ENCODE measurements at regions not wholly inside any gene's neighbourhood (a gene's known extent, or its start where the extent isn't known, plus 50 kb on each side); places are given as distances from the start of the nearest gene placed in this dataset.

DNA sequence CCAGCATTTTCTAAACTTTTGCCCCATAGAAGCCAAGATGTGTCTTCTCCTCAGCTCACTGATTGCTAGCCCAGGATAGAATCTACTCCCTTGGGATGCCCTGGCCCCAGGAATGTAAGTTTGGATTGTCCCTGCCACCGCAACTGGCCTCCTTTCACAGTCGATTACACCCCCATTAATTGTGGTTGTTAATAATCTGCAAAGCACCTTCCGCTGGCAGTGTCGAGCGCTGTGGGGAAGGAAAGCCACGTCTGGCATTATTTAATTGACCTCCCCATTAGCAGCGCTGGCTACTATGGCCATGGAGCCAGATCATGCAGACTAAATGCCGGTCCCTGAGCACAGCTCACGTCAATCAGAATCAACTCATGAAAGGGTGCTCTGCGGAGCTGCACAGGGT is 597.3 kb upstream of the PLXNA2 start:
- no peak for DNase-seq (ENCODE audit: low read depth)

DNA sequence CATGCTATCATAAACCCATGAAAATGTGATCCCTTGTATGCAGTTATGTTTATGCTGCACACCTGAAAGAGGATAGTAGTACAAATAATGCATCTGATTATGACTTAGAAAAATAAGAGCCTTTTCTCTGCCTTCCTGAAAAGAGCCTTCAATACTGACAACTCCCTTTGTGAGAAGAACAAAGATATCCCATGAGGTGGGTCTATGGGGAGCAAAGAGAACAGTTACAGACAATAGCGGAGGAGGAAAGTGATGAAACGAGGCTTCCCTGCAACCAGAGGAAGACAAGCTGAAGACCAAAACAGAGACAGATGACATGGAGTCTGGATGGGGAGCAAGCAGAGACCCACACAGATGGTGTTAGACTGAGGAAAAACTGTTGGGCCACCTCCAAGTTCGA is 598.3 kb upstream of the PLXNA2 start:
- DNase-seq (ENCODE audit: low read depth): no peak

GRCh38 chr1:208844158-208844557 is 600.0 kb upstream of the PLXNA2 start:
- no peak for DNase-seq (ENCODE audit: low read depth)

GRCh38 chr1:208848854-208849253 is 604.7 kb upstream of the PLXNA2 start:
- no peak for DNase-seq (ENCODE audit: low read depth)

DNA sequence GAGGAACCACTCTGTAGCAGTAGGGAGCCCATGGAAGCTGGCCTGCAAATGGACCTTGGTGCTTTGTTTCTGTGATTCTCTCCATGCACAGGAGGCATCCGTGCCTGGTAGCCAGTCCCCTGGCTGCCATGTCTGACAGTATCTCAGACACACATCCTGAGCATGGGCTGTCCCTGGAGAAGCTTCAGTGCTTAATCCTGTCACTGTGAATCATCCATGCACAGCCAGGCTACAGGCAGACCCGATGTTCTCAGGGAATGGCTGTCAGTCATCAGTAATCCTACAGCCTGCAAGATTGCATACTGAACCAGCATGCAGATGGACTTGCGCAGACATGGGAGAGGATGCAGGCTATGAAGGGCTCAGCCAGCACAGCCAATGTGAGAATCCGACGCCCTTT is 606.3 kb upstream of the PLXNA2 start:
- no peak for DNase-seq (ENCODE audit: low read depth)

- no peak for DNase-seq (ENCODE audit: low read depth)
Observed at GRCh38 chr1:208851366-208851765, 607.2 kb upstream of the PLXNA2 start.

DNA sequence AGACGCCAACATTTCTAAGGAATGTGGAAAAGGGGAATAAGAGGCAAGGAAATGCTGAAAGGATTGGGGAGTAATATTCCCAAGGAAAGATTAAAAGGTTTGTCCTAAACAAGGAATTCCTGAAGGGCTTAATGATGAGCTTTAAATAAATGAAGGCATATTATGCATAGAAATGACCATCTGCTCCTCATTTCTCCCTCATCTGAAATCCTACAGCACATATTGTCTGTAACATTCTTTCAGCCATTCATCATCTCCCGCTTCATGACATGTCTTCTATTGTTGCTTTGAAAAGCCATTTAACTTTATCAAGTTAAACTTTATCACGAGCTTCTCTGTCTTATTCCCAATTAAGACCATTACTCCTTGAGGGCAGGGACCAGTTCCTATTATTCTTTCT is 608.7 kb upstream of the PLXNA2 start:
- DNase-seq (ENCODE audit: low read depth): no peak

DNA sequence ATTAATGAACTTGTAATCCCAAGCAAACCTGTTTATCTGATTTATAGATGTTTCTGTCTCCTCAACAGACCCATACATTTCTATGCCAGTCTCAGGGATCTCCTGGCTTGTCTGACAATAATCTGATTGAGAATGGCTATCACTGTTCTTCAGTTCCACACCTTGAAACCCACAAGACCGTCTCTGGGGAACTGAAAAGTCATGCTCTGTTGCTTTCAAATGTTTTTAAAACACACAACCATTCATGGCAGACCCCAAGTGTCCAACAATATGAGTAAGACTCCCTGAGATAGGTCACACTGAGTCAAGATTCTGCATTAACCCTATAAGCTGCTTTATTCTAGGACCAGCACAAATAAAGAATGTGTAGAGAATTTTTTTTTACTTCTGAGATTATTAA is 611.2 kb upstream of the PLXNA2 start:
- DNase-seq (ENCODE audit: low read depth): no peak

DNA sequence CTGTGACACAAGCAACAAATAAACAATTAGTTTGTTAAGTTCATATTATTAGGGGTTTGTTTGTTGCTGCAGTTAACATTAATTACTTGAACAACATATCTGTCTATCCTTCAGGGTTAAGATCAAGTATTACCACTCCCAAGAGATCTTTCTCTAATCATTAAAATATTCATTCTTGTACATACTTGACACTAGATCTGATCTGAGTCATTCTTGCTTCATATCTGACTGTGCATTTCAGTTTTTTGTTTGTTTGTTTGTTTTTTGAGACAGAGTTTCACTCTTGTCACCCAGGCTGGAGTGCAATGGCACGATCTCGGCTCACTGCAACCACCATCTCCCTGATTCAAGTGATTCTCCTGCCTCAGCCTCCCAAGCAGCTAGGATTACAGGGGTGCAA is 613.3 kb upstream of the PLXNA2 start:
- no peak for DNase-seq (ENCODE audit: low read depth)

DNA sequence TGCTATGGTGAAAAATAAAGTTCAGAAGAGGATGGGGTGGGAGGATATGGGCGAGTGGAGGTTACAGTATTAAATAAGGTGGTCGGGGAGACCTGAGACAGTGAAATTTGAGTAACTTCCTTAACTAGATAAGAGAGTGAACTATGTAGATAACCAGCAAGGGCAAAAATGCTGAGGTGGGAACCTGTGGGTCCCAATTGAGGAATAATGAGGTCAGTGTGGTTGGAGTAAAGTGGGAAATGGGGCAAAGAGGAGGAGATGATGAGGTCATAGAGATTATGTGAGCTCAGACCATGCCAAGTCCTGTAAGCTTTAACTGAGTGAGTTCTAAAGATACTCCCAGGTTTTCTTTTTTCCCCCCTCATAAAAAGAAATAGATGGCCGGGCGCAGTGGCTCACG is 614.6 kb upstream of the PLXNA2 start:
- DNase-seq (ENCODE audit: low read depth): no peak

DNA sequence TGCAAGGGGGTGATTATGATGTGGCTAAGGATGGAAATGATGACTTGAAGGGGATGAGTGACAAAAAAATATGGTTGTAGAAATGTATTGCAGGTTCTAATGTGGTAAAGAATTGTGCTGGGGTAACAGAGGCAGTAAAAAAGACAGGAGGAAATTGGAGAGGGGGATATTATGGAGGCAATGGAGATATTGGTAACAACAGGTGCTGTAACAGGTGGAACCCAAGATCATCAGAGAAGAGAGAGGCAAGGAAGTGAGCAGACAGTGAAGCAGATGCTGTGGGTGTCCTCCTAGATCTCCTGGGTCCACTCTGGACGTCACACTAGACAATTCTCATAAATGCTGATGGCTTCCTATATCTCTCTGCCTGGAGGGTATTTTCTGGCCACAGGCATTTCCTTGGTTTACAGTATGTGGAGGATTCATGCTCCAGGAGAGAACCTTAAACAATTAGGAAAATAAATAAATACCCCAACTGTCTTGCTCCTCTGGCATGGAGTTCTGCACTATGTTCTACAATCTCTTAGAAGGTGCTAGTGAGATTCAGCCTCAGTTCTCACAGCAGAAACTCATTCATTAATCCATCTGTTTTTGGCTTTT is 620.3 kb upstream of the PLXNA2 start:
- DNase-seq (ENCODE audit: low read depth): no peak

- no peak for DNase-seq (ENCODE audit: low read depth)
Observed at GRCh38 chr1:208866386-208866955, 622.3 kb upstream of the PLXNA2 start.

- DNase-seq (ENCODE audit: low read depth): no peak
Observed at GRCh38 chr1:208868554-208868953, 624.4 kb upstream of the PLXNA2 start.

DNA sequence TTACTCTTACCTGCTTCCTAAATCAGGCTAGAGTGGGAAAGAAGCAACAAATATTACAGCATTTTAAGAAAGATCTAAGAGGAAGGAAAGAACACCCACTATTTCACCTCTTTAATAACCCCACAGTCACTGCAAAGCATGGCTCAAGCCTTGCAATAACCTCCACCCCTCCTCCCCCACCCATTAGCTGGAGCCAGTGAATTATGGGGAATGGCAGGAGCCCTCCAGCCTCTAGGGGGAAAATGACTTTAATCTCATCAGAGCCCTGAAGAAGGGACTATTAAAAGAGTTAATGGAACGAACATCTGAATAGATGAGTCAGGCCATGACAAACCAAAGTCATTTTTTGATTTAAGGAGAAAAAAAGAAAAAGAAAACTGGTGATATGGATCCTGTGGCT is 630.7 kb upstream of the PLXNA2 start:
- no peak for DNase-seq (ENCODE audit: low read depth)

DNA sequence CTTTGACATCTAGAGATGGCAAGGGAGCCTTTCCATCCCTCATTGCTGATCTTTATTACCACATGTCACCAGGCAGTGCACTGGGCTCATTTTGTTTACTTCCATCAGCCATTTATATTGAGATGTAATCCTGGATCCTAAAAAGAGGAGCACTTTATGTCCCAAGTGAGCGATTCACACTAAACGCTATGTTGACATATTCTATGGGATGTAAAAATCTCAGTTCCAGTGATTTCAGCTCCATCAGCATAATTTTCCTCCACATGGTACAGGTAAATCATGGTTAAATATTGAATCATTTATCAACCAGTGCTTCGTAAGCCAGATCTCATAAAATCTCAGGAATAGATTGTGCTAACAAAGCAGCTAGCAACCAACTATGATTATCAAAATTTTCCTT is 634.8 kb upstream of the PLXNA2 start:
- DNase-seq (ENCODE audit: low read depth): no peak

DNA sequence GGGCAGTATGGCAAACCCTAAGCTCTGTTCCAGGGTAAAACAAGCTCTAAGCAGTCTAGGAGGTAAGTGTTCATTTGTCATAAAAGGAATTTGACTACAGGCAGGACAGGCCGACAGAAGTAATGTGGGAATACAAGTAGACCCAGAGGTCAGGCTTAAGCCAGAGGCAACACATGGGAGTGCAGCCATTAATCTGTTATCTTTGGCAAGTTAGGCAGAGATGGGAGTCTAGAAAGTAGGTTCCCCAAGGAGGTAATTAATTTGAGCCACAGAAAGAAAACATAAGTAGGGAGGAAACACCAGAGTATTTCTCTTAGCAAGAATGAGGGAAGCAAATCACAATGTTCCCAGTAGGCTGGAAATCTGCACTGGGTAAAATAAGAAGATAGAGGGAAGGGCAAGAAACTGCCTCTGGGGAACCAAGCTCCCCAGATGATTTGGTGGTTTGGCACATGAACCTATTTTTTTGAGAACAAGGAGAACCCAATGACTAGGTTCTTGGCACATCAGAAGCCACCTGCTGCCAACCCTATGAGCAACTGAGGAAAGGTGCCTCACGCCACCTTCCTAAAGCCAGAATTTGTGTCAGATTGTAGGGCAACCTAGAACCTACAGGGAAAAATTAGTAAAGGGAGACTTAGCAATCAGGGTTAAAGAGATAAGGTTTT is 636.4 kb upstream of the PLXNA2 start:
- DNase-seq (ENCODE audit: low read depth): peak; percentile 3

DNA sequence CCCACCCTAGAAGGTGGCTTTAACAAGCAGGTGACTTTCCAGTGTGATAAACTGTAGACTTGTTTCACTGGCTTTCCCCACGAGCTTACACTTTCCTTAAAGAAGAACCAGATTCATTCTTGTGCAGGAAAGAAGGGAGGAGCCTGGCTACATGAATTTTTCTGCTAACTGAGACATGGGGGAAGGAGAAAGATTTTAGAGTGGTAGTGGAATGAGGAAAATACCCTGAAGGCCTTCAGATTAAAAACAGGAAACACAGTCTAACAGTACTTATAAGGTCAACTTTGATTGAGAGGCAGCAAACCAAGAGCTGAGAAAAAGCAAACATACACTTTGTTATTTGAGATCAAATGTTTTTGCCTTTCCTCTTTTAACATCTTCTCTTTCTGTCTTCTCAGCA is 640.9 kb upstream of the PLXNA2 start:
- DNase-seq (ENCODE audit: low read depth): peak; percentile 7

DNA sequence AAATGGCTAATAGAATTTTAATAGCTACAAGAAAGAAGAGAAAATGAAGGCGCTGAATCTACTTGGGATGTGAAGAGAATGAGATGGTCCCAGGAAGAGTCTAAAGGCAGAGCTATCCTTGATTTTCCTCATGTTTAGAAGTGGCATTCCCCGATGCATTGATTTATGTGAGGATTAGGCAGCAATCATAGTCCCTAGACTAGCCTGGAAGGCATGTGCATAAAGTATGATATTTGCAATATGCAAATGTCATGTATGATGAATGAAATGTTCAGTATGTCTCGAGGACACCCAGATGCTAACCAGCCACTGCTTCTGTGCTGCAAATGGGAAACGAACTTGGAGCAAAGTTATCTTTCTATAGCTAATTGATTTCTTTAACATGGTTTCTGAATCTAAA is 641.5 kb upstream of the PLXNA2 start:
- no peak for DNase-seq (ENCODE audit: low read depth)

DNA sequence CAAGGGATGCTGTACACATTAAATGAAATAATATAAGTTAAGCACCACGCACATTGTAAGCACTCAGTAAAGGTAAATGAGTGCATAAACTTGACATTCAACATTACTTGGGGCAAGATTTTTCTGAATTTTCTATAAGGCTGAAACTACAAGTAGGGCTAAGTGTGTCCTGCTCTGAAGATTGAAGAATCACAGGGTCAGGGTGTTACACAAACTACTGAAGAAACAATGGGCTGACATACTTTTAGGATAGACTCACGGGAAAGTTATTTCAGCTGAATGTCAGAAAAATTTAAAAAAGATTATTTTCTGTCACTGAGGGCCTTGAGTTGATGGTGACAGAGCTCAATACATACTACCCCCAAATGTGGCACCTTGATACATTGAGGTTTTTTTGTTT is 644.2 kb upstream of the PLXNA2 start:
- DNase-seq (ENCODE audit: low read depth): no peak

DNA sequence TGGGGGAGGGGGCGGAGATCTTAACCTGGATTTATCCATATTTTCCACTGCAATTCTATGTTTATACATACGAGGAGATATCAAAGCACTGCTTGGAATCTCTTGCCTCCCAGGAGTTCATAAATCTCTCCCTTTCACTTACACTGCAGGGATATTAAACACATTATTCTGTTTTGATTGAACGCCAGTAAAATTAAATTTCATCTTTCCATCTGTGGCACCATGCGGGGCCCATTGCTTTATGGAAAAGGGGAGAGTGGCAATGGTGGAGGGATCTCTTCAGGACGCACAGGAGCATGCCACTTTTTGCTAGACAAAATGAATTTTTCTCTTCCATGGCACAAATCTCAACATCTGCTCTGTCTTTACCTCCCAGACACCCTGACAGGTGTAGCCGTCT is 648.0 kb upstream of the PLXNA2 start:
- DNase-seq (ENCODE audit: low read depth): no peak

GRCh38 chr1:208893251-208893650 is 649.1 kb upstream of the PLXNA2 start:
- no peak for DNase-seq (ENCODE audit: low read depth)

GRCh38 chr1:208895181-208895580 is 651.0 kb upstream of the PLXNA2 start:
- no peak for DNase-seq (ENCODE audit: low read depth)

GRCh38 chr1:208895820-208896219 is 651.6 kb upstream of the PLXNA2 start:
- no peak for DNase-seq (ENCODE audit: low read depth)

DNA sequence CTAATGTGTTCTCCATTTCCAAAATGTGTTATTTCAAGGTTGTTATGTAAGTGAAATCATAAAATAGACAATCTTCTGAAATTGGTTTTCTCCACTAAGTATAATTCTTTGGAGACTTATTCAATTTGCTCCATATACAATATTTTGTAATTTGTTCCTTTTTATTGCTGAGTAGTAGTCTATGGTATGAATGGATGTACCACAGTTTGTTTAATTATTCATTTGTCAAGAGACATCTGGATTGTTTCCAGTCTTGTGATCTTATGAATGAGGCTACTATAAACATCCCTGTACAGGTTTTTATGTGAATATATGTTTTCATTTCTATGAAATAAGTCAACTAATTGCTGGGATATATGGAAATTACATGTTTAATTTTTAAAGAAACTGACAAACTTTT is 652.6 kb upstream of the PLXNA2 start:
- DNase-seq (ENCODE audit: low read depth): no peak

All from RPMI7951 (cell line).